ENCODE measurements at regions not wholly inside any gene's neighbourhood (a gene's known extent, or its start where the extent isn't known, plus 50 kb on each side); places are given as distances from the start of the nearest gene placed in this dataset.
A peak's percentile ranks its signal among the peaks of the same experiment; 100 is the strongest.

DNA sequence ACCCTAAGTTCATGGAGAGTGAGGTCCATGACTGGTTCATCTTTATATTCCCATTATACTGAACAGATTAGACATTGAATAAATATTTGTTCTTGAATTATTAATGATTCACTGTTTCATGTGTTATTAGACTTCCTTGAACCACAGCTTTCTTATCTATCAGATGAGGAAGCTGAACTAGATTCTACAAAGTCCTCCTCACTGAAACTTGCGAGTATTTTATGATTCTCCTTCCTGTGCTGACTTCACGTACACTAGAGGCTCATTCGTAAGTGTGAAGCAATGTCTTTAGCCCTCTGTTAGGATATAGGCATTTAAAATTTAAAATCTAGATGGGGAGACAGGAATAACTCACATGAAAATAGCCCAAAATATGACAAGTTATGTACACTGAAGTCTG lies 95.6 kb upstream of the IRF2BP2 start:
- Histone ChIP-seq H3K4me3 (no peak overlapping the region), H3K9me3 (no peaks in the 10 kb centered on the region), H3K36me3 (no peaks in the 10 kb centered on the region), H3K27ac (no peak overlapping the region), H3K4me1 (peaks cover 0 to 11% (median 0%) of the 10 kb centered on the region in 4 donors), H3K27me3 (no peaks in the 10 kb centered on the region)
- no peak for TF ChIP-seq CTCF (IDR thresholded peaks at IDR 0.05)
- no peak for TF ChIP-seq POLR2A (IDR thresholded peaks at IDR 0.05)
- DNase-seq, result no peak

- TF ChIP-seq POLR2A (IDR thresholded peaks at IDR 0.05) (no peak), CTCF (IDR thresholded peaks at IDR 0.05) (no peak)
- DNase-seq, result no peak
- peaks cover 0 to 5% (median 0%) of the 10 kb centered on the region in 4 donors for H3K4me1 ChIP-seq
- no peaks in the 10 kb centered on the region for H3K36me3 ChIP-seq
- no peak overlapping the region for H3K4me3 ChIP-seq
- H3K9me3 ChIP-seq, result no peaks in the 10 kb centered on the region
- H3K27me3 ChIP-seq, result no peaks in the 10 kb centered on the region
- H3K27ac ChIP-seq, result no peak overlapping the region
Observed at GRCh38 chr1:234704106-234704887, 94.3 kb upstream of the IRF2BP2 start.

GRCh38 chr1:234702342-234703000 lies 92.5 kb upstream of the IRF2BP2 start:
- Histone ChIP-seq H3K27ac (no peak overlapping the region), H3K4me3 (no peak overlapping the region), H3K36me3 (no peaks in the 10 kb centered on the region), H3K27me3 (no peaks in the 10 kb centered on the region), H3K9me3 (no peaks in the 10 kb centered on the region), H3K4me1 (peaks cover 0 to 4% (median 0%) of the 10 kb centered on the region in 4 donors)
- DNase-seq, result no peak
- TF ChIP-seq CTCF (IDR thresholded peaks at IDR 0.05) (no peak), POLR2A (IDR thresholded peaks at IDR 0.05) (no peak)

- no peak for DNase-seq
- no peak overlapping the region for H3K4me3 ChIP-seq
- TF ChIP-seq CTCF (IDR thresholded peaks at IDR 0.05), result no peak
- TF ChIP-seq POLR2A (IDR thresholded peaks at IDR 0.05), result no peak
- H3K36me3 ChIP-seq, result no peaks in the 10 kb centered on the region
- H3K27ac ChIP-seq, result peak overlapping the region in 2 of 4 donors; percentile 14 to 39
- no peaks in the 10 kb centered on the region for H3K27me3 ChIP-seq
- no peaks in the 10 kb centered on the region for H3K4me1 ChIP-seq
- H3K9me3 ChIP-seq, result no peaks in the 10 kb centered on the region
Observed at GRCh38 chr1:234701737-234702341, 91.9 kb upstream of the IRF2BP2 start.

DNA sequence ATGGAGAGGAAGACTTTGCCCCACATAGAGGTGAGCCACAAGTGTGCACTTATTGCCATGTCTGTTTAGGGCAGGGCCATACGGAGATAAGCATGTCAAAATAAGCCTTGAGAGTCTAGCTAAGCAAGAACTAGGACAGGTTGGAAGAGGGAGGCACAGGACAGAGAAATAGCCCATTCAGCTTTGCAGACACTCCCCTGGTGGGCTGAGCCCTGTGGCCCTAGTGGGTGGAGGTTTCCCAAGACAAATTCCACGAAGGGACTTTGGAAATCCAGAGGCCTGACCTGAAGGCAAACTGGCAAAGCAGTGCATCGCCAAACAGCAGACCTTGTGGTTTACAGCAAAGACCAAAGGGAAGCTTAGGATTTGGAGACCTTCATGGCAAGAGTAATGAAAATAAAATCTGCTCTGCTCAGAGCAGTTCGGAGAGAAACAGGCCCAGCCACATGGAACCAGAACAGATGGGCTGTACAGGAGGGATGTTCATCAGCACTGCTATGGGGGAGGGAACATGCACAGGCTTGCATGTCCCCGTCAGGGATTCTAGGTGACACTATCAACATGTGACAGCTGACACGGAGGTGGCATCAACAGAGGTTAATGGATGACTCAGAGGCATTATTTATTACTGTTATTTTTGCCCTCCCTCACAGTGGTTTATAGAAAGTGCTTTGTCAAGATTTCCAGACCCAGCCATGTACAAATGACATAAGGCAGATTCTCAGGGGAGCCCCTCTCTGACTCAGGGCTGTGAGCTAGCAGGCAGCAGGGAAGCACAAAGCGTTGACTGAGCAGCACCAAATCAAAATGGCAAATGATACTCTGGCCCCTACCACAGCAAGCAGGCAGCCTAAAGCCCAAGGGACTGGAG lies 90.1 kb upstream of the IRF2BP2 start:
- Histone ChIP-seq H3K36me3 (no peaks in the 10 kb centered on the region), H3K27ac (peak overlapping the region in 3 of 4 donors; percentile 14 to 73 (median 63)), H3K27me3 (no peaks in the 10 kb centered on the region), H3K4me3 (no peak overlapping the region), H3K9me3 (no peaks in the 10 kb centered on the region), H3K4me1 (no peaks in the 10 kb centered on the region)
- TF ChIP-seq CTCF (IDR thresholded peaks at IDR 0.05) (peak in 2 of 6 experiments; percentile 21), POLR2A (IDR thresholded peaks at IDR 0.05) (no peak)
- peak in 1 of 3 donors; percentile 60 for DNase-seq
